ENCODE measurements at regions not wholly inside any gene's neighbourhood (a gene's known extent, or its start where the extent isn't known, plus 50 kb on each side); places are given as distances from the start of the nearest gene placed in this dataset.

DNA sequence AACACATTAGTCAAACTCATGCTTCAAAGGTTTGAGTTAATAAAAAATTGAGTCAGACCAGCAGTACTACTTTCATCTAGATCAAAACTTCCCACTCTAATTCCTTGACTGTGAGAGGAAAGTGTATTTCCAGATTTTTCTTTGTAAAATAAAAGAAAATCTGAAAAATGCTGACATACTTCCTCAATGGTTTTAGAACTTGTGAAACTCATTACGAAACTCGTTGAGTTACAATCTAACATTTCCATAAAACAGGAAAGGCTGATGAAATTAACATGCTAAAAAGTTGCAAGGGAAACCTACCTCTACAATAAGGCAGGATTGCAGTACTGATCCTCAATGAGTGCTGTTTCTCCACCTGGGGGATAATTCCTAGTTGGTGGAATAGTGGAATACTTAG, 217.8 kb upstream of the HCCS start:
- in situ Hi-C loops (cut with MboI; ENCODE audit: low sequenced_read_pairs) = no loop called here

DNA sequence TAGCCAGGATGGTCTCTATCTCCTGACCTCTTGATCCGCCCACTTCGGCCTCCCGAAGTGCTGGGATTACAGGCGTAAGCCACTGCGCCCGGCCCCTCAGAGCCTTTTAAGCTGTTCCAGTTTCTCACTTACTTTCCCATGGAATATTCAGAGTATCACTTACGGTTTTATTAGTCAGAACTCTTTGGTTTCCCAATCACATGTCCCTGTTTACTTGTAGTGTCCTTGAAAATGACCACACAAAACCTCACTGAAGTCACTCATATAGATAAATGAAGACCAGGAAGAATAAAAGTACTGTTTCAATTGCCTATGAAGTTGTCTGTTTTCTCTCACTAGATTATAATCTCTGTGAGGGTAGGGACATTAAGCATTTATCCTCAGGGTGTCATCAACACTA, 217.2 kb upstream of the HCCS start:
- in situ Hi-C loops (cut with MboI; ENCODE audit: low sequenced_read_pairs) = no loop called here

DNA sequence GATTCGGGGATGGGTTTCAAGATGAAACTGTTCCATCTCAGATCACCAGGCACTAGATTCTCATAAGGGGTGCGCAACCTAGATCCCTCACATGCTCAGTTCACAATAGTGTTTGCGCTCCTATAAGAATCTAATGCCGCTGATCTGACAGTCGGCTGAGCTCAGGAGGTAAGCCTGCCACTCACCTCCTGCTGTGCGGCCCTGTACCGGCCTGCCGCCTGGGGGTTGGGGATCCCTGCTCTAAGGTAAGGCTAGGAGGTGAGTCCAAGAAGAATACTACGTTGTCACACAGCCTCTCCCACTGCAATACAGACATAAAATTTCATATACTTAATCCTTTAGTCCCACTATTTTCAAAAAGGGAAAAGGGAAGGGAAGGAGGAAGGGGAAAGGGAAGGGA, 213.4 kb upstream of the HCCS start:
- in situ Hi-C loops (cut with MboI; ENCODE audit: low sequenced_read_pairs) = no loop called here

DNA sequence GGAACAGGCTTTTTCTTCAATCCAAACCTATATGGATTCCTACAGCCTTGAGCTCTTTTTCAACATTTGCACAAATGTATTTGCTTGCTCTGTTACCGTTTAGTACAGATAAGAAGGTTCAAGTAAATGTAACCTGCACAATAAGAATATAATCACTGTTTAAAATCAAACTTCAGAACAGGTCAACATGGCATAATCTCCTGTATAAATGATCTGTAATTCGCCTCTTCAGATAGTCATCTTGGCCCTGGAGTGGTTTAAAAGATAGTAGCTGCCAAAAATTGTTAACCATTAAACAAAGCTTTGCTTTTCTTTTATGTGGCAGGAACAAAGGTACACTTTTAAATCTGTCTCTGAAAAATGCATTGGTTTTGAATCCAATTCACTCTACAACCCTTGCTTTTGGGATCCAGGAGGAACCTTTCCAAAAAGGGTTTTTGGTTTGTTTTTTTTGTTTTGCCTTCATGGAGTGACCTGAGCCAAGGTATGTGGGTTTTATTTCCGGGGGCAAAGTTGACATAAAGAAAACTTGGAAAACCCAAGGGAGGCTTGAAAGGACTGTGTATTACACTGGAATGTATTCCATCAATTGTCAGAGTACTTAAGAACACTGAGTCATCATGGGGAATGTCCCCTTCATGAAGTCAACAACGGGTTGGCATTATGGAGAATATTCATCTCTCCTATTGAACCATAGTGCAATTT, 210.4 kb upstream of the HCCS start:
- in situ Hi-C loops (cut with MboI; ENCODE audit: low sequenced_read_pairs) = no loop called here

DNA sequence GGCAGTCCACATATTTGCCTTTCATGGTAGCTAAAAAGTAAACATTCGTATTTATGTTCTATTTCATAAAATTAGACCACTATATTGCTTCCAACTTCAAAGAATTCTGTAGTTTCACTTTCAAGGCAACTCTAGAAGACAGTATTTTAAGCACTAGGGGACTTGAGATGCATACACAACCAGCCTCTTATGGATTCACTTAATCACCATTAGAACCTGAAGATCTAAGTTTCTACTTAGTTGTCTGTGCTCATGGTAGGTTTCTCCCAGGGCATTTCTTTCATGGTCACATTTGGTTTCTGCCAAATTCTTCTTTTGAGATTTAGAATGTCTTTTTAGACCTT, 209.9 kb upstream of the HCCS start:
- in situ Hi-C loops (cut with MboI; ENCODE audit: low sequenced_read_pairs) = no loop called here

DNA sequence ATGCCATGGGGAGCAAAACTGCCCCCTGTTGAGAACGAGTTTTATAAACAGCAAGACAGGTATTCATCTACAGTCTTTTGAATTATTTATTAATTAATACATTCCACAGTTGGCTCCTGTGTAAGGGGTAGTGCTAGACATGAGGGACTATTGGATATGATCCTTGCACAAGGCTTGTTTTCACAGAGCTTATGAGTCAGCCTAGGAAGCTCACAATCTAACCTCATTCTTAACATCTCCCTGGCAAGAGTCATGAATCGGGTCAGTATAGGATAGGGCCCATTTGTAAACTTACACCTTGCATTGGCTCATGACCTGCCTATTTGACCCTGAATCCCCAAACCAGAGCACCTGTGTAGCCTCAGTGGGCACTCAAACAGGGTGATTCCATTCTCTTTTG, 209.1 kb upstream of the HCCS start:
- in situ Hi-C loops (cut with MboI; ENCODE audit: low sequenced_read_pairs) = no loop called here

DNA sequence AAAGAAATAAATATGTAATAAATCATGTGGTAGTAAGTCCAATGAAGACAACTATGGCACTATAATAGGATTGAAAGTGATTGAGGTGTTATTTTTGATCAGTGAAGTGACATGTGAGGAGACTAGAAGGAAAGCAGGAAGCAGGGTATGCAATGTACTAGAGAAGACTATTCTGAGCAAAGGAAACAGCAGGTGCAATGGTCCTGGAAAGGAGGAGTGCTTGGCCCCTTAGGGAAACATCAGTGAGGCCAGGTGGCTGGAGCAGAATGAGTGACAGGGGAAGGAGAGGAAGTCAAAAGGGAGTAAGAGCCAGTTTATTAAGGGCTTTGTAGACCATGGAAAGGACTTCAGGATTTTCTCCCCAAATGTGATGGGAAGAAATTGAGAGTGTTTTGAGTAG, 207.6 kb upstream of the HCCS start:
- in situ Hi-C loops (cut with MboI; ENCODE audit: low sequenced_read_pairs) = no loop called here

DNA sequence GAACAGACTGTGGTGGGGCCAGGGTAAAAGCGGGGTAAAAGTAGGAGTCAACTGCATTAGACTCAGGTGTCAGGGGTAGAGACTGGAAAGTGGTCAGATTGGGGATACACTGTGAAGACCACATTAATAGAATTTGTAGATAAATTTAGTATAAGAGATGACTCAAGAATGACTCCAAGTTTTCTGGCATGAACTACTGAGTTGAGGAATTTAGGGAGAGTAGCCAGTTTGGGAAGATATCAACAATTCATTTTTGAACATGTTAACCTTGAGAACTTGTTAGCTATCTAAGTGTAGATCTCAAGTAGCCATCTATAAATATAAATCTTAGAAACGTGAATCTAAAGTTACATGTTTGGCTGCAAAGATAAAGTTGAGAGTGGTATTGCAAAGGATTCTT, 206.9 kb upstream of the HCCS start:
- in situ Hi-C loops (cut with MboI; ENCODE audit: low sequenced_read_pairs) = no loop called here

DNA sequence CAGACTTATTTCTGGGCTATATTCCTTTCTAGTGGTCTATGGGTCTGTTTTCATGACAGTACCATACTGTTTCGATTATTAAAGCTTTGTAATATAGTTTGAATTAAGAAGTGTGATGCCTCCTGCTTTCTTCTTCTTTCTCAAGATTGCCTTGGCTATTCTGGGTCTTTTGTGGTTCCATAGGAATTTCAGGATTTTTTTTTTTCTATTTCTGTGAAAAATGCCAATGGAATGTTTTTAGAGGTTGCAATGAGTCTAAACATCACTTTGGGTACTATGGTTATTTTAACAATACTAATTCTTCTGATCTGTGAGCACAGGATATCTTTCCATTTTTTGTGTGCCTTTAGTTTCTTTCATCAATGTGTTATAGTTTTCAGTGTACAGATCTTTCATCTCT, 204.3 kb upstream of the HCCS start:
- in situ Hi-C loops (cut with MboI; ENCODE audit: low sequenced_read_pairs) = no loop called here

DNA sequence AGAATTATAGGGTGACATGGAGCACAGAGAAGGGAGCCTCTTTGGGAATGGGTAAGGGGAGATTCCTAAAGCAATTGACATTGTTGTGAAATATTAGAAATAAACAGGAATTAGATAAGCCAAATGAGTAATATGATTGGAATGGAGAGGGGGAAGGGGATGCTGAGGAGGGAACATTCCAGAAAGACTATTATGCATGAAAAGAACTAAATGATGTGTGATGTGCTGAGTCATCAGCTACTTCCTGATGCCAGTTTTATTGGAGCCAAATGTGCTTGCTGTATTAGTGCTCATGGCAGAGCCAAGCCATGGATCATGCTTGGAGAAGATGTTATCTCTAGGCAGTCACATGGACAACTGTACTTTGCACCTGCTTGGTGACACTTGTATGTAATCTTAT, 189.0 kb upstream of the HCCS start:
- in situ Hi-C loops (cut with MboI; ENCODE audit: low sequenced_read_pairs) = no loop called here

DNA sequence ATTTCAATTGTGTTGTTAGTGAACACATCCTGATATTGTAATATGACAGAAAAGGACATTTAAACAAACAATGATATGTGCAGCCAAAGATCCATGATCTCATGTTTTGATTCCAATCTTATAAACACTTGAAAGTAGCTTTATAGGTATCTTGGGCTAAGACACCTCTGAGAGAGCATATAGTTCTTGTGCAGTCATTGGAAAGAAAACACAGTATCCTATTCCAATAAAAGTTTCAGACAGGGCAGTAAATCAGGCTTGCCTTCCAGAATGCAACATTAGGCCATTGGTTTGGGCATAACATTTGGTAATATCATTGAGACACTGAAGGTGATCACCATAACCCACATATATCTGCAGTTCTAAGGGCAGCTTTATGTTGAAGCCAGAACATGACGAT, 188.3 kb upstream of the HCCS start:
- in situ Hi-C loops (cut with MboI; ENCODE audit: low sequenced_read_pairs) = no loop called here

DNA sequence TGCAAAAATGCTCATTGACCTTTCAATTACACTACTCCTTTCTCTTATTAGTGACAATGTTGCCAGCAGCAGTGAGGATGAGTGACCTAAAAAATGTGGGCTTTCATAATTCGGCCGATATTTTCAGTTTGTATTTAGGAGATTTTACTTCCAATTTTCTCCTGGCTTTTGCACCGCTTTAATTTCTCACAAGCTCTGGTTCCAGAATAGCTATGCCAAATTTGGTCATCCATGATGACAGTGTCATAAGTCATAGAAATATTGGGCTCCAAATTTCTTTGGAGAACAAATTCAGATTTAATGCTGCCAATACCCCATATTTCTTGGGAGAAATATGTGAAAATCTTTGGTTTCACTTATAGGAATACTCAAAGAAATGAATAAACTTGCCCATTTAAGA, 187.7 kb upstream of the HCCS start:
- in situ Hi-C loops (cut with MboI; ENCODE audit: low sequenced_read_pairs) = no loop called here

DNA sequence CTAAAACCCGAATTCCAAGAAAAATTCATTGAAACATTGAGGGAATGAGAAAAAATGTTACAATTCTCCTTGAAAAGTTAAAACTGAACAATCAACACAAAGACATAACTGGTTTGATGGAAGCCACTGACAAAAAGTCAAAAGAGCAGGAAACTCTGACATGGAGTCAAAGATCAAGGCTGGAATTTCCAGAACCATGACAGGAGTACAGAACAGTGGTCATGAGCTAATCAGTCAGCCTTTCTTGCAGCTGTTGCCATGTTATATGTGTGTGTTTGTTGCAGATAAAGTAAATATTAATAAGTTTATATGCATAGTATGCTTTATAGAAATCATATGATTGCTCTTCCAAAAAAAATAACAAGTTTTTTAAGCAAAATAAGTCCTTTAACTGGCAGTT, 184.7 kb upstream of the HCCS start:
- in situ Hi-C loops (cut with MboI; ENCODE audit: low sequenced_read_pairs) = no loop called here

DNA sequence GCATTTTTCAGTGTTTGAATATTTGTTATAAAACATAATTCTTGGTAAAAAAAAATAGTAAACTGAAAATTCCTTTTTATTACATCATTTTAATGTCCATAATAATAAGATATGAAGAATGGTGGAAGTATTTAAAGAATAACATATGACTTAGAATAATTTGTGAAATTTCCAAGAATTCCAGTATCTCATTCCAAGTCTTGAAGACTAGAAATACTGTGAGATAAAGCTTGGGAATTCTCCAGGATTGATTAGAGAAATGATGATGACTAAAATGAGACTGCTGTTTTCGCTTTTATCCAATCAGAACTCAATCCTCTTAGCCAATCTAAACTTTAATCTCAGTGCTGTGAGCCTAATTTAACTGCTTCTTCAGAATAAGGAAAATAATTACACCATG, 184.2 kb upstream of the HCCS start:
- in situ Hi-C loops (cut with MboI; ENCODE audit: low sequenced_read_pairs) = no loop called here

DNA sequence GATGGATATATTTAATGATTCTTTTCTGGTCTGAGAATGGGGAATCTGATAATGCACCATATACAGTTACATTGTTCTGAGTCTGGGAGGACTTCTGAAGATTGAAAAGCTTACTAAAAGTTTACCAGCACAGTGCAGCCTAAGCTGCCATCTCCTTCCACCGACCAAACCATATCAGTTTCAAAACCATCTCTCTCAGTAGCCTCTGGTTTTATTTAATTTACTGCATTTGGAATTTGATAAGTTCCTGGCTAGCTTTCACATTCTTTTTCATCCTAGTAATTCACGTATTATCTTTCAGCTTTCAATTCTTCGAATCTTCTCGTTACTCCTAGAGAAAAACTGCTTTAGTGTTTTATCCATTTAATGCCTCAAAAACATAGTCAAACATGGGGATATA, 181.4 kb upstream of the HCCS start:
- in situ Hi-C loops (cut with MboI; ENCODE audit: low sequenced_read_pairs) = no loop called here

DNA sequence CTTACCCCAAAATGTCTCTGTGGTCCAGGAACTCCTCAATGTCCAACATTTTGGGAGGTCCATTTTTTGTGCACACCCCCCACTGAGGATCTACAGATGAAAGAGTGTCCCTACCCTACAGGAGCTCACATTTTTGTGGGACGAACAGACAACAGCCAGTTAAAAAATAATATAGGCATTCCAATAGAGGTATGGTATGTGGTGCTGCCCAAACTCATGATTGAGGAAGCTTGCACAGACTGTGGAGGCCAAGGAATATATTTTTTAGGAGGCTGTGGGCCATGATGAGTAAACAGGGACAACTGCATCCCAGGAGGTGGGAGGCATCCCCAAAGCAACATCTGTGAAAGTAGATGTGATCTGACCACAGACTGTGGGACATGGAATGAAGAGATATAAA, 181.0 kb upstream of the HCCS start:
- in situ Hi-C loops (cut with MboI; ENCODE audit: low sequenced_read_pairs) = no loop called here

DNA sequence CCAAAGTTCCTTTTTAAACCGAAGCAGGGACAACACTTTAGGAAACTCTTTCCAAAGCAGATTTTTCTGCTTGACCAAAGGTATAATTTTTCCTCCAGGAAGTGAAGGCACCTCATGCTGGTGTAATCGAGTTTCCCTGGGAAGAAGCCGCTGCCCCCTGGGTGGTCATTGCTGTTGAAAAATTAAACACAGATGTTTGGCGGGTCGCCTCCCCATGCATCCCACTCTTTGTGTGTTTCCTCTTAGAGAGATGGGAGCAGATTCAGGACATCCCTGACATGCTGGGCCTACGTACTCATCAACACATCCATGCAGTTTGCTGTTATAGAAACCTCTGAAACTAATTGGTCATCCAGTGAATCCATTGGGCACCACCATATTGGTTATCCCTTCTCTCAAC, 179.2 kb upstream of the HCCS start:
- in situ Hi-C loops (cut with MboI; ENCODE audit: low sequenced_read_pairs) = no loop called here

DNA sequence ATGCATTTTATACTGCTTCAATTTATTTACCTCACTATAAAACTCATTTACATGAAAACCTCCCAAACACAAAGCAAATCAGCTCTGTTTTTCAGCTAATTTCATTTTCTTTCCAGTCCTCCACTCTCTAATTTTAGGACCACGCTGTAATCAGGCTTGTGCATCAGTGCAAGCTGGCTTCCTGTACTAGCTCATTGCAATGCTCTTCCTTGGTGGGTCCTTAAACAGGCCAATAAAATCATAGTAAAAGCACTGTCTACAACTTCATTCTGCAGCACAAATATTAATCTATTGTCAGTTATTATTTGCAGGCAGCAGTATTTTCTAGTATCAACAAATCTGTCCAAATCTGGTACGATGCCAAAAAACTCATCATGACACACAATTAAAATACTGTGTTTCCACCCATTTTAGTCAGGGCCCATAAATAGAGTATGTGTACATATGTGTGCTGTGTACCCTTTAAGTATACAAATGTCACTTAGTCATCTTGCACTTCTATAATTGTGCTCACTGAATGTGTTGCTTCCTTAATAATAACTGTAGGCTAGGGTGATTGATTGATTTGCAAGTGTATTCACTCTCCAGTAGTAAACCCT, 178.2 kb upstream of the HCCS start:
- in situ Hi-C loops (cut with MboI; ENCODE audit: low sequenced_read_pairs) = no loop called here

DNA sequence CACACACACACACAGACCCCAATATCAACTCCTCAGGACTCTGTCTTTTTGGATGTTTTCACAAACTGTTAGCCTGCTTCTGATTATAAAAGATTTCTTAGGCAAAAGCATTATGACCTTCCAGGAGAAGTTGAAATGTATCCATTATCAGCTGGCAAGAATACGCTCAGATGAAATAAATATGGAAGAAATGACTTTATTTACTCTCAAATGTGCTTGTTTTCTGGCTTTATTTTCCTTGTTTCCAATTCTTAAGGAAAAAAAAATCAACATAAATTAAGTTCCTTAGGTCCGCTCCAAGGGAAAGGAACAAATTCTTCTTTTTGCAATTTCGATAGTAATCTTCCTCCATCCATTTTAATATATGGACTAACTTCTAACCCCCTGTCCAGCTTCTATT, 175.6 kb upstream of the HCCS start:
- in situ Hi-C loops (cut with MboI; ENCODE audit: low sequenced_read_pairs) = no loop called here

DNA sequence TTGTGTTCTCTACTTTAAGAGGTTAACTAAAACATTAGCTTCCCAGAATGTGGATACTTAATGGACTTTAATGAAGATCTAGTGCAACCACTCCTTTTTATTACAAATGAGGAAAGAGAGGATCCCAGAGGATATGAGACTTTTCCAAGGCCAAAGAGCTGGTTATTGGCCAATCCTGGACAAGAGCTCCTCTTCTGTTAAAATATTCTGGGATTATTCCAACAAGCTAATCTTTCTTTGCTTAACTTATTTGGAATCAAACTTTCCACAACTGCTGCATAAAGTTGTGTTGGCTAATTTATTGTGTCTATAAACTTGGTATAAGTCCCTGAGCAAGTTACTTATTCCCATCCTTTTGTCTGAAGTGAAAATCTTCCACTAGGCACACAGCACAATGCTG, 174.2 kb upstream of the HCCS start:
- in situ Hi-C loops (cut with MboI; ENCODE audit: low sequenced_read_pairs) = no loop called here

DNA sequence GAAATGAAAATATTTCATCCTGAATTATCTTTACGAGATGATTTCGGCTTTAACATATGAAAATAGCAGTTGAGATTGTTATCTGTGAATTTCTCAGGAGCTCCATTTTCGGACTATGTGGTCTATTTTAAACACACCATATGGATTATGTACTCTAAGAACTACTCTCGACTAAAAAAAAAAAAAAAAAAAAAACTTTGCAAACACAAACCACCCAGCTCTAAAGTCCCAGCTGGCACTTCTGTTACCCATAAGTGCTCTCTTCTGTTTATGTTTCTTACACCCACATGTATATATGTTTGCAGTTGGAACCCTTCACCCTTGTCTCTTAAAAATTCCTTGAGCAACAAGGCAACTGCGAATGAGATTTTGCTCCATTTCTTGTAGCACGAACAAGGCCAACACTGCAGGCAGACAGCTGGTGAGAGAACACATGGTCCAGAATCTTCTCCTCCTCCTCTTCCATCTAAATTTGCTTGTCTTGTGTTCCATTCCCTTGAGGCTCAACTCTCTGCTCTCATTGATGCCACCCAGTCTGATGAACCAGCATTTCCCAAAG, 172.7 kb upstream of the HCCS start:
- in situ Hi-C loops (cut with MboI; ENCODE audit: low sequenced_read_pairs) = no loop called here

DNA sequence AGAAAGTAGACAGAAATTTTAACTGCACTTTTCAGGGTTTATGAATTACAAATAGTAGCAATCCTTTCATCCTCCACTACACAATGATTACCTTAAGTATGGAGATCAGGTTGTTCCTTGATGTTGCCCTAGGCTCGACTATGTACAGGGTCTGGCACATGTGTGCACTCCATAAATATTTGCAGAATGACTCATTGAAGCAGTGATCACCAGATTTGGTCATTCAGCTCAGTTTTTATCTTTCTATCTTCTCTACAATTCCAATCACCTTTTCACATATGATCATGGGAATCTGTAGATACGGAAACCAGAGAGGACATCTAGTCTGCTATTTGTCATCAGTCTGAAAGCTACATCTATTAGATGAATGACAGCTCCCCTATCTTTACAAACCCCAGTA, 171.7 kb upstream of the HCCS start:
- in situ Hi-C loops (cut with MboI; ENCODE audit: low sequenced_read_pairs) = no loop called here

All from HL-60/S4 (cell line).